Thyroid gland (tissue), 4 donors: ENCODE measurements at regions not wholly inside any gene's neighbourhood (a gene's known extent, or its start where the extent isn't known, plus 50 kb on each side); places are given as distances from the start of the nearest gene placed in this dataset.

Experiments used
- DNase-seq, 2 donors: peaks; one replicate each; pipeline ENCODE4 v3.0.0-alpha.2; 2019
- H3K27ac ChIP-seq, 3 donors: fragments of 200-600 bp; sonication (generic); 1 replicate in 2 of 3; 2 replicates in 1 of 3; pipeline ENCODE4 v1.5.1; 2016 to 2019; ENCODE audit warnings: mild to moderate bottlenecking in 1 of 3, moderate library complexity in 1 of 3
- H3K27me3 ChIP-seq: fragments of 200-600 bp; sonication (generic); one replicate; pipeline ENCODE4 v1.5.1; 2019
- H3K36me3 ChIP-seq, 2 donors: fragments of 200-600 bp; sonication (generic); one replicate each; pipeline ENCODE4 v1.5.1; 2016 to 2019
- H3K4me1 ChIP-seq, 2 donors: fragments of 200-600 bp; sonication (generic); one replicate each; pipeline ENCODE4 v1.5.1; 2017 to 2019
- H3K4me3 ChIP-seq, 3 donors: fragments of 200-600 bp; sonication (generic); replicated peaks in 1 of 3; 1 replicate in 2 of 3; 2 replicates in 1 of 3; pipeline ENCODE4 v1.5.1; 2016; ENCODE audit warnings: mild to moderate bottlenecking in 1 of 3
- H3K9me3 ChIP-seq: fragments of 200-600 bp; sonication (generic); one replicate; pipeline ENCODE4 v1.5.1; 2017
- CTCF ChIP-seq, 6 experiments: fragments of 200-600 bp in 3 of 6; fragments of 450-650 bp in 3 of 6; sonication (generic) in 3 of 6; IDR thresholded peaks; one replicate each; pipeline ENCODE4 v1.5.1; 2016 to 2019; ENCODE audit warnings: antibody characterized with exemption in 6 of 6, mild to moderate bottlenecking in 2 of 6, inconsistent platforms in 1 of 6, moderate library complexity in 1 of 6
- POLR2A ChIP-seq, 2 donors: fragments of 450-650 bp; IDR thresholded peaks; one replicate each; pipeline ENCODE4 v1.6.1; 2017; ENCODE audit warnings: antibody characterized with exemption in 2 of 2, mild to moderate bottlenecking in 2 of 2, moderate library complexity in 1 of 2
- WGBS, 2 donors: methylation state at CpG; one replicate each; pipeline ENCODE4 v1.1.5; 2017; 5-methylcytosine and 5-hydroxymethylcytosine counted together
- intact Hi-C: fragments of 100-400 bp; cut with DNase I; formaldehyde crosslinking; loops from one replicate; pipeline ENCODE4 v1.15.1; 2023

GRCh38 chr21:38702196-38702595 lies 103.5 kb upstream of the ETS2 start:
- no peak for DNase-seq
- no peak for TF ChIP-seq CTCF (IDR thresholded peaks at IDR 0.05)
- Histone ChIP-seq H3K4me3 (no peak overlapping the region), H3K4me1 (no peaks in the 10 kb centered on the region), H3K27ac (no peak overlapping the region), H3K27me3 (no peaks in the 10 kb centered on the region), H3K36me3 (no peaks in the 10 kb centered on the region), H3K9me3 (no peaks in the 10 kb centered on the region)
- 73 to 74% methylated on average over 9 of the region's 9 CpGs for WGBS, 2 donors
- intact Hi-C loops: no loop called here

GRCh38 chr21:38709876-38710275 lies 95.9 kb upstream of the ETS2 start:
- Histone ChIP-seq H3K4me1 (no peaks in the 10 kb centered on the region), H3K4me3 (no peak overlapping the region), H3K36me3 (no peaks in the 10 kb centered on the region), H3K9me3 (no peaks in the 10 kb centered on the region), H3K27me3 (no peaks in the 10 kb centered on the region), H3K27ac (no peak overlapping the region)
- DNase-seq: no peak
- 81 to 82% methylated on average over 4 of the region's 4 CpGs for WGBS, 2 donors
- intact Hi-C loops: no loop called here
- TF ChIP-seq CTCF (IDR thresholded peaks at IDR 0.05) (no peak), POLR2A (IDR thresholded peaks at IDR 0.05) (no peak)

- DNase-seq: peak in 1 of 2 donors; percentile 6
- Histone ChIP-seq H3K27me3 (no peaks in the 10 kb centered on the region), H3K4me3 (no peak overlapping the region), H3K36me3 (no peaks in the 10 kb centered on the region), H3K27ac (no peak overlapping the region), H3K9me3 (no peaks in the 10 kb centered on the region), H3K4me1 (no peaks in the 10 kb centered on the region)
- WGBS, 2 donors: 84 to 91% methylated on average over 1 of the region's 1 CpG
- TF ChIP-seq POLR2A (IDR thresholded peaks at IDR 0.05): no peak
- TF ChIP-seq CTCF (IDR thresholded peaks at IDR 0.05): peak in 3 of 6 experiments; percentile 5 to 17 (median 14)
- intact Hi-C loops: no loop called here
These were observed 93.7 kb upstream of the ETS2 start for GRCh38 chr21:38712071-38712470.

GRCh38 chr21:38712664-38713063 lies 93.1 kb upstream of the ETS2 start:
- intact Hi-C loops: no loop called here
- DNase-seq: no peak
- TF ChIP-seq POLR2A (IDR thresholded peaks at IDR 0.05) (no peak), CTCF (IDR thresholded peaks at IDR 0.05) (no peak)
- no peaks in the 10 kb centered on the region for H3K9me3 ChIP-seq
- no peak overlapping the region for H3K4me3 ChIP-seq
- H3K4me1 ChIP-seq: no peaks in the 10 kb centered on the region
- WGBS, 2 donors: 85 to 94% methylated on average over 3 of the region's 3 CpGs
- H3K27ac ChIP-seq: no peak overlapping the region
- no peaks in the 10 kb centered on the region for H3K36me3 ChIP-seq
- no peaks in the 10 kb centered on the region for H3K27me3 ChIP-seq

GRCh38 chr21:38714039-38714817 lies 91.5 kb upstream of the ETS2 start:
- DNase-seq: no peak
- Histone ChIP-seq H3K27ac (no peak overlapping the region), H3K36me3 (no peaks in the 10 kb centered on the region), H3K4me3 (no peak overlapping the region), H3K4me1 (no peaks in the 10 kb centered on the region), H3K27me3 (no peaks in the 10 kb centered on the region), H3K9me3 (no peaks in the 10 kb centered on the region)
- TF ChIP-seq POLR2A (IDR thresholded peaks at IDR 0.05) (no peak), CTCF (IDR thresholded peaks at IDR 0.05) (no peak)
- intact Hi-C loops: no loop called here
- 86% methylated on average over 4 of the region's 4 CpGs for WGBS, 2 donors
